PC-9 (cell line): ENCODE measurements at regions not wholly inside any gene's neighbourhood (a gene's known extent, or its start where the extent isn't known, plus 50 kb on each side); places are given as distances from the start of the nearest gene placed in this dataset.

ENCODE experiments used
- BruUV-seq: library from RNA; stranded (reverse); fragments of 400-500 nt; replicated peaks from 2 replicates; lab custom pipeline; 2021; lab: Mats Ljungman, UMichigan
- CTCF ChIA-PET: fragments of 300-600 bp; sonication (Branson Sonifier 250); formaldehyde crosslinking; loops from one replicate; lab custom pipeline; 2022; ENCODE audit warnings: antibody characterized with exemption; lab: Charles Lee
- POLR2A ChIA-PET: fragments of 300-600 bp; sonication (Branson Sonifier 250); formaldehyde crosslinking; loops from one replicate; lab custom pipeline; 2022; ENCODE audit warnings: antibody characterized with exemption; ENCODE audit not compliant: unreplicated experiment; lab: Charles Lee
- DNase-seq, 2 experiments: peaks; one replicate each; pipeline versions ENCODE4 v3.0.0 to v3.0.0-alpha.2; 2015 to 2022; ENCODE audit warnings: mixed read lengths in 1 of 2
- H2AFZ ChIP-seq: fragments of 200-600 bp; sonication (generic); 2 replicates; pipeline ENCODE4 v1.8.1; 2017; ENCODE audit warnings: antibody characterized with exemption
- H3F3A ChIP-seq: fragments of 200-600 bp; sonication (generic); 2 replicates; pipeline ENCODE4 v1.8.1; 2017; ENCODE audit warnings: antibody characterized with exemption, mild to moderate bottlenecking, low read depth; ENCODE audit not compliant: insufficient read depth
- H3K27ac ChIP-seq: fragments of 200-600 bp; sonication (generic); 2 replicates; pipeline ENCODE4 v1.6.1; 2016; ENCODE audit warnings: mixed run types
- H3K27me3 ChIP-seq: fragments of 200-600 bp; sonication (generic); 2 replicates; pipeline ENCODE4 v1.6.1; 2016; ENCODE audit warnings: low read depth, mixed run types; ENCODE audit not compliant: insufficient read depth
- H3K36me3 ChIP-seq: fragments of 200-600 bp; sonication (generic); 2 replicates; pipeline ENCODE4 v1.6.1; 2016; ENCODE audit warnings: low read depth, mixed run types
- H3K4me1 ChIP-seq: fragments of 200-600 bp; sonication (generic); replicated peaks from 2 replicates; pipeline ENCODE4 v1.6.1; 2016; ENCODE audit warnings: mixed run types; ENCODE audit not compliant: insufficient read depth
- H3K4me2 ChIP-seq: fragments of 200-600 bp; sonication (generic); 2 replicates; pipeline ENCODE4 v1.6.1; 2017; ENCODE audit warnings: mixed run types
- H3K4me3 ChIP-seq: fragments of 200-600 bp; sonication (generic); 2 replicates; pipeline ENCODE4 v1.6.1; 2016; ENCODE audit warnings: mixed run types
- H3K79me2 ChIP-seq: fragments of 200-600 bp; sonication (generic); 2 replicates; pipeline ENCODE4 v1.6.1; 2017; ENCODE audit warnings: low read depth, mixed run types
- H3K9me2 ChIP-seq: fragments of 200-600 bp; sonication (generic); 2 replicates; pipeline ENCODE4 v1.8.1; 2017; ENCODE audit warnings: mild to moderate bottlenecking; ENCODE audit not compliant: insufficient read depth
- H3K9me3 ChIP-seq: fragments of 200-600 bp; sonication (generic); 2 replicates; pipeline ENCODE4 v1.8.1; 2016; ENCODE audit warnings: low read depth; ENCODE audit not compliant: insufficient read depth
- H4K20me1 ChIP-seq: fragments of 200-600 bp; sonication (generic); 2 replicates; pipeline ENCODE4 v1.8.1; 2017; ENCODE audit not compliant: insufficient read depth
- CTCF ChIP-seq: fragments of 200-600 bp; sonication (generic); conservative IDR thresholded peaks from 2 replicates; pipeline ENCODE4 v1.6.1; 2017; ENCODE audit warnings: mixed run types, antibody characterized with exemption, mild to moderate bottlenecking, moderate library complexity
- EZH2 ChIP-seq: fragments of 200-600 bp; sonication (generic); IDR thresholded peaks from 2 replicates; pipeline ENCODE4 v1.8.0; 2017; ENCODE audit warnings: antibody characterized with exemption, low read depth
- intact Hi-C: fragments of 100-400 bp; cut with micrococcal nuclease; formaldehyde crosslinking; loops from one replicate; pipeline ENCODE4 v1.10.0; 2022; ENCODE audit not compliant: unreplicated experiment

- intact Hi-C loops, result no loop called here
- ChIA-PET CTCF (no interaction called here), POLR2A (no interaction called here)
- TF ChIP-seq EZH2, result no peak
- 0 out of 2 replicates have a peak, but pooled peaks have one; percentile 28 for TF ChIP-seq CTCF
- DNase-seq, result no peak
- Histone ChIP-seq H3K27ac (no peak overlapping the region), H3K4me3 (no peak overlapping the region), H3K9me2 (no peaks in the 10 kb centered on the region), H4K20me1 (no peaks in the 10 kb centered on the region), H3K79me2 (no peaks in the 10 kb centered on the region), H2AFZ (no peak overlapping the region), H3F3A (no peaks in the 10 kb centered on the region), H3K4me2 (no peak overlapping the region), H3K9me3 (no peaks in the 10 kb centered on the region), H3K36me3 (no peaks in the 10 kb centered on the region), H3K27me3 (peaks cover 32% of the 10 kb centered on the region), H3K4me1 (no peaks in the 10 kb centered on the region)
- no TSS peak for BruUV-seq
Observed at GRCh38 chr21:41045534-41046268, 122.3 kb upstream of the BACE2 start.

GRCh38 chr21:41048145-41048544 lies 119.8 kb upstream of the BACE2 start:
- Histone ChIP-seq H3K79me2 (no peaks in the 10 kb centered on the region), H3K4me3 (no peak overlapping the region), H2AFZ (no peak overlapping the region), H3K27ac (no peak overlapping the region), H3K4me2 (no peak overlapping the region), H4K20me1 (no peaks in the 10 kb centered on the region), H3K27me3 (peaks cover 40% of the 10 kb centered on the region), H3F3A (no peaks in the 10 kb centered on the region), H3K36me3 (no peaks in the 10 kb centered on the region), H3K4me1 (no peaks in the 10 kb centered on the region), H3K9me2 (no peaks in the 10 kb centered on the region), H3K9me3 (no peaks in the 10 kb centered on the region)
- TF ChIP-seq CTCF (no peak), EZH2 (no peak)
- no peak for DNase-seq
- no TSS peak for BruUV-seq
- ChIA-PET CTCF (no interaction called here), POLR2A (no interaction called here)
- intact Hi-C loops, result no loop called here

- TF ChIP-seq CTCF (no peak), EZH2 (no peak)
- BruUV-seq, result no TSS peak
- Histone ChIP-seq H3K9me3 (no peaks in the 10 kb centered on the region), H3K79me2 (no peaks in the 10 kb centered on the region), H2AFZ (no peak overlapping the region), H3K9me2 (no peaks in the 10 kb centered on the region), H3K4me2 (no peak overlapping the region), H3K27ac (no peak overlapping the region), H3F3A (no peaks in the 10 kb centered on the region), H3K4me3 (no peak overlapping the region), H3K36me3 (no peaks in the 10 kb centered on the region), H3K27me3 (peaks cover 43% of the 10 kb centered on the region), H3K4me1 (no peaks in the 10 kb centered on the region), H4K20me1 (no peaks in the 10 kb centered on the region)
- POLR2A ChIA-PET, result no interaction called here
- CTCF ChIA-PET, result no interaction called here
- DNase-seq, result no peak
- intact Hi-C loops, result no loop called here
Observed at GRCh38 chr21:41048623-41049022, 119.3 kb upstream of the BACE2 start.
